ENCODE measurements at regions not wholly inside any gene's neighbourhood (a gene's known extent, or its start where the extent isn't known, plus 50 kb on each side); places are given as distances from the start of the nearest gene placed in this dataset.

- DNase-seq (ENCODE audit: low read depth in 4 of 4, low spot score in 3 of 4): no peak
Observed at GRCh38 chr1:67558449-67559193, 126.4 kb upstream of the GADD45A start.

- no peak for DNase-seq (ENCODE audit: low read depth in 4 of 4, low spot score in 3 of 4)
Observed at GRCh38 chr1:67559222-67559700, 125.7 kb upstream of the GADD45A start.

GRCh38 chr1:67560580-67561255 is 124.3 kb upstream of the GADD45A start:
- DNase-seq (ENCODE audit: low read depth in 4 of 4, low spot score in 3 of 4): no peak

- peak; percentile 42 to 73 (median 58) for DNase-seq (ENCODE audit: low read depth in 4 of 4, low spot score in 3 of 4)
Observed at GRCh38 chr1:67561704-67562113, 123.3 kb upstream of the GADD45A start.

- no peak for DNase-seq (ENCODE audit: low read depth in 4 of 4, low spot score in 3 of 4)
Observed at GRCh38 chr1:67563684-67564083, 121.3 kb upstream of the GADD45A start.

GRCh38 chr1:67564193-67564592 is 120.8 kb upstream of the GADD45A start:
- DNase-seq (ENCODE audit: low read depth in 4 of 4, low spot score in 3 of 4): no peak

- DNase-seq (ENCODE audit: low read depth in 4 of 4, low spot score in 3 of 4): no peak
Observed at GRCh38 chr1:67566803-67567377, 118.1 kb upstream of the GADD45A start.

- no peak for DNase-seq (ENCODE audit: low read depth in 4 of 4, low spot score in 3 of 4)
Observed at GRCh38 chr1:67570486-67571143, 114.4 kb upstream of the GADD45A start.

- no peak for DNase-seq (ENCODE audit: low read depth in 4 of 4, low spot score in 3 of 4)
Observed at GRCh38 chr1:67571406-67571805, 113.6 kb upstream of the GADD45A start.

- DNase-seq (ENCODE audit: low read depth in 4 of 4, low spot score in 3 of 4): no peak
Observed at GRCh38 chr1:67571901-67572593, 113.0 kb upstream of the GADD45A start.

- no peak for DNase-seq (ENCODE audit: low read depth in 4 of 4, low spot score in 3 of 4)
Observed at GRCh38 chr1:67572594-67573221, 112.3 kb upstream of the GADD45A start.

GRCh38 chr1:67573311-67573872 is 111.6 kb upstream of the GADD45A start:
- no peak for DNase-seq (ENCODE audit: low read depth in 4 of 4, low spot score in 3 of 4)

- no peak for DNase-seq (ENCODE audit: low read depth in 4 of 4, low spot score in 3 of 4)
Observed at GRCh38 chr1:67574221-67574620, 110.8 kb upstream of the GADD45A start.

- DNase-seq (ENCODE audit: low read depth in 4 of 4, low spot score in 3 of 4): no peak
Observed at GRCh38 chr1:67575861-67576260, 109.1 kb upstream of the GADD45A start.

- no peak for DNase-seq (ENCODE audit: low read depth in 4 of 4, low spot score in 3 of 4)
Observed at GRCh38 chr1:67576474-67576873, 108.5 kb upstream of the GADD45A start.

GRCh38 chr1:67577646-67578045 is 107.4 kb upstream of the GADD45A start:
- DNase-seq (ENCODE audit: low read depth in 4 of 4, low spot score in 3 of 4): no peak

- no peak for DNase-seq (ENCODE audit: low read depth in 4 of 4, low spot score in 3 of 4)
Observed at GRCh38 chr1:67578397-67579020, 106.5 kb upstream of the GADD45A start.

GRCh38 chr1:67579623-67580394 is 105.2 kb upstream of the GADD45A start:
- DNase-seq (ENCODE audit: low read depth in 4 of 4, low spot score in 3 of 4): no peak

Measured in left renal pelvis (tissue), 4 donors.